Mucosa of descending colon (tissue), 3 donors: ENCODE measurements at regions not wholly inside any gene's neighbourhood (a gene's known extent, or its start where the extent isn't known, plus 50 kb on each side); places are given as distances from the start of the nearest gene placed in this dataset.

Experiments used
- ATAC-seq: fragments of 200-7000 bp; cut with Tn5 transposase; one replicate; pipeline ENCODE4 v1.9.1; 2020; ENCODE audit warnings: mild to moderate bottlenecking, moderate library complexity
- DNase-seq, 3 donors: peaks; one replicate each; pipeline ENCODE4 v3.0.0-alpha.2; 2020
- H3K36me3 ChIP-seq: fragments of 200-600 bp; one replicate; pipeline ENCODE4 v1.8.0; 2021; ENCODE audit warnings: low read depth, mild to moderate bottlenecking
- H3K4me1 ChIP-seq: fragments of 200-600 bp; one replicate; pipeline ENCODE4 v1.8.0; 2021; ENCODE audit warnings: low read depth, mild to moderate bottlenecking
- H3K4me3 ChIP-seq: fragments of 200-600 bp; one replicate; pipeline ENCODE4 v1.8.0; 2021; ENCODE audit warnings: mild to moderate bottlenecking
- H3K9me3 ChIP-seq: fragments of 200-600 bp; one replicate; pipeline ENCODE4 v1.8.0; 2021; ENCODE audit warnings: mild to moderate bottlenecking
- CTCF ChIP-seq: fragments of 200-600 bp; IDR thresholded peaks from one replicate; pipeline ENCODE4 v1.8.0; 2022; ENCODE audit warnings: antibody characterized with exemption, mild to moderate bottlenecking
- intact Hi-C, 2 donors: fragments of 100-400 bp; cut with DNase I in 1 of 2; cut with micrococcal nuclease in 1 of 2; formaldehyde crosslinking; loops; one replicate each; pipeline versions ENCODE4 v1.11.0 to v1.11.1; 2022; cut with DNase I, micrococcal nuclease
- donor health status: DM: no; HTN: no; CAD: no; lungs with moderate emphysema.
- donor health status: DM: no; HTN: no; CAD: no.
- donor health status: DM: no; HTN: yes; CAD: no.

- ATAC-seq, result no peak
- no peak overlapping the region for H3K4me3 ChIP-seq
Observed at GRCh38 chr2:15777795-15778371, 162.5 kb upstream of the MYCN start.

GRCh38 chr2:15778529-15779219 lies 161.7 kb upstream of the MYCN start:
- ATAC-seq (no peak), DNase-seq (no peak)
- H3K9me3 ChIP-seq, result no peaks in the 10 kb centered on the region
- TF ChIP-seq CTCF, result no peak
- no peaks in the 10 kb centered on the region for H3K4me1 ChIP-seq
- no peaks in the 10 kb centered on the region for H3K36me3 ChIP-seq
- no peak overlapping the region for H3K4me3 ChIP-seq
- intact Hi-C loops, result no loop called here

More at GRCh38 chr2:15777795-15778371, 162.5 kb upstream of the MYCN start:
- DNase-seq, result no peak
- H3K4me1 ChIP-seq, result no peaks in the 10 kb centered on the region
- no peaks in the 10 kb centered on the region for H3K9me3 ChIP-seq
- intact Hi-C loops, result no loop called here
- no peak for TF ChIP-seq CTCF
- H3K36me3 ChIP-seq, result no peaks in the 10 kb centered on the region

- intact Hi-C loops, result no loop called here
Observed at GRCh38 chr2:15779381-15780041, 160.8 kb upstream of the MYCN start.

GRCh38 chr2:15780234-15780633 lies 160.1 kb upstream of the MYCN start:
- H3K36me3 ChIP-seq, result no peaks in the 10 kb centered on the region
- H3K9me3 ChIP-seq, result no peaks in the 10 kb centered on the region
- no peaks in the 10 kb centered on the region for H3K4me1 ChIP-seq
- DNase-seq (no peak), ATAC-seq (no peak)
- intact Hi-C loops, result no loop called here
- no peak for TF ChIP-seq CTCF
- H3K4me3 ChIP-seq, result no peak overlapping the region

More at GRCh38 chr2:15779381-15780041, 160.8 kb upstream of the MYCN start:
- no peaks in the 10 kb centered on the region for H3K36me3 ChIP-seq
- TF ChIP-seq CTCF, result no peak
- no peaks in the 10 kb centered on the region for H3K9me3 ChIP-seq
- H3K4me1 ChIP-seq, result no peaks in the 10 kb centered on the region
- ATAC-seq (no peak), DNase-seq (no peak)
- H3K4me3 ChIP-seq, result no peak overlapping the region

- ATAC-seq (no peak), DNase-seq (no peak)
- H3K4me1 ChIP-seq, result no peaks in the 10 kb centered on the region
- no peaks in the 10 kb centered on the region for H3K9me3 ChIP-seq
- H3K36me3 ChIP-seq, result no peaks in the 10 kb centered on the region
- intact Hi-C loops, result no loop called here
- no peak overlapping the region for H3K4me3 ChIP-seq
- TF ChIP-seq CTCF, result no peak
Observed at GRCh38 chr2:15780912-15781574, 159.3 kb upstream of the MYCN start.
